Common myeloid progenitor, CD34-positive (primary cell): ENCODE measurements at regions not wholly inside any gene's neighbourhood (a gene's known extent, or its start where the extent isn't known, plus 50 kb on each side); places are given as distances from the start of the nearest gene placed in this dataset.
"Not testable (repeated sequence)": the region's sequence is repeated elsewhere in the genome, so short reads cannot be mapped to it uniquely, and the experiment has no call there.

Source experiments
- CTCF ChIA-PET: fragments of 350-600 bp; sonication (Branson Sonifier 250); formaldehyde crosslinking; loops from one replicate; lab custom pipeline; 2021; ENCODE audit warnings: antibody characterized with exemption; lab: Charles Lee
- POLR2A ChIA-PET: fragments of 350-600 bp; sonication (Branson Sonifier 250); formaldehyde crosslinking; loops from one replicate; lab custom pipeline; 2021; ENCODE audit warnings: antibody characterized with exemption; lab: Charles Lee
- DNase-seq, 3 donors: peaks; one replicate each; pipeline versions ENCODE4 v3.0.0 to v3.0.0-alpha.2; 2013
- H3K27ac ChIP-seq, 2 experiments: 1 replicate in 1 of 2; 2 replicates in 1 of 2; pipeline ENCODE4 v1.7.0; 2013; ENCODE audit warnings: inconsistent platforms in 2 of 2, low read length in 2 of 2, mild to moderate bottlenecking in 2 of 2, low read depth in 1 of 2, moderate library complexity in 1 of 2; ENCODE audit not compliant: severe bottlenecking in 2 of 2, insufficient read depth in 1 of 2, poor library complexity in 1 of 2
- H3K27me3 ChIP-seq, 5 experiments: replicated peaks in 2 of 5; 1 replicate in 3 of 5; 2 replicates in 2 of 5; pipeline versions ENCODE4 v1.6.1 to v1.7.0; 2013; ENCODE audit warnings: low read length in 4 of 5, mild to moderate bottlenecking in 2 of 5, moderate library complexity in 2 of 5, inconsistent platforms in 1 of 5; ENCODE audit not compliant: insufficient read depth in 5 of 5, control insufficient read depth in 4 of 5
- H3K36me3 ChIP-seq, 4 experiments: 1 replicate in 2 of 4; 2 replicates in 2 of 4; pipeline versions ENCODE4 v1.6.1 to v1.7.0; 2013; ENCODE audit warnings: low read length in 3 of 4, control low read depth in 1 of 4, mild to moderate bottlenecking in 1 of 4; ENCODE audit not compliant: control insufficient read depth in 4 of 4, insufficient read depth in 4 of 4
- H3K4me1 ChIP-seq, 4 experiments: 1 replicate in 3 of 4; 2 replicates in 1 of 4; pipeline versions ENCODE4 v1.6.1 to v1.7.1; 2013; ENCODE audit warnings: low read length in 3 of 4, mild to moderate bottlenecking in 3 of 4, control low read depth in 1 of 4, inconsistent platforms in 1 of 4, moderate library complexity in 1 of 4; ENCODE audit not compliant: control insufficient read depth in 4 of 4, insufficient read depth in 4 of 4; ENCODE audit errors: control extremely low read depth in 1 of 4
- H3K4me3 ChIP-seq, 7 experiments: 1 replicate in 4 of 7; 2 replicates in 3 of 7; pipeline versions ENCODE4 v1.5.1 to v1.7.0; 2013; ENCODE audit warnings: mild to moderate bottlenecking in 7 of 7, low read length in 6 of 7, moderate library complexity in 6 of 7, inconsistent platforms in 2 of 7, low read depth in 2 of 7, control low read depth in 1 of 7; ENCODE audit not compliant: insufficient read depth in 4 of 7, control insufficient read depth in 1 of 7; ENCODE audit errors: extremely low read depth in 1 of 7
- H3K9me3 ChIP-seq, 5 experiments: 1 replicate in 4 of 5; 2 replicates in 1 of 5; pipeline versions ENCODE4 v1.6.1 to v1.7.1; 2013; ENCODE audit warnings: low read length in 4 of 5, mild to moderate bottlenecking in 2 of 5, inconsistent platforms in 1 of 5, low read depth in 1 of 5, moderate library complexity in 1 of 5; ENCODE audit not compliant: control insufficient read depth in 4 of 5, insufficient read depth in 2 of 5; ENCODE audit errors: control extremely low read depth in 1 of 5
- WGBS: methylation state at CpG from one replicate; pipeline ENCODE4 v1.1.5; 2013; ENCODE audit not compliant: insufficient coverage; 5-methylcytosine and 5-hydroxymethylcytosine counted together

DNA sequence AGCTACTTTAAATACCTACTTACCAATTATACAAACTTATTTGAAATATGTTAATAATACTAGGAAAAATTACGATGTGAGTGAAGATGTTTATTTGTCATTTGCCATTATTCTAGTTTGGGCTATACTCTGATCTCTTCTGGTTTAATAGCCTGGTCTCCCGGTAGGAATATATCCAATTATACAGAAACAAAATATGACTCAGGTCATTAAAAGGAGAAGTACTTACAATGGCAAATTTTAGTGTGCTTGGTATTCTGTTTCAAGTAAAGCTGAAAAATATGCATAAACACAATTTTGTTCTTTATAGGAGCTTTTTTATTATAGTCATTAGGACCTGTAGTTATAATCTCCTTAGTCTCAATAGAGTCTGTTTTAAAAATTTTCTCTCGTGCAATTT is 176.8 kb downstream of the SLCO4C1 start:
- CTCF ChIA-PET = no interaction called here
- H3K27me3 ChIP-seq = peaks cover 0 to 1% (median 0%) of the 10 kb centered on the region in 5 experiments
- H3K9me3 ChIP-seq = no peaks in the 10 kb centered on the region
- DNase-seq = no peak
- H3K27ac ChIP-seq = no peak overlapping the region
- no peak overlapping the region for H3K4me3 ChIP-seq
- no peaks in the 10 kb centered on the region for H3K4me1 ChIP-seq
- H3K36me3 ChIP-seq = no peaks in the 10 kb centered on the region
- POLR2A ChIA-PET = no interaction called here
- no CpG with 5 or more reads among the region's 3 CpGs for WGBS

DNA sequence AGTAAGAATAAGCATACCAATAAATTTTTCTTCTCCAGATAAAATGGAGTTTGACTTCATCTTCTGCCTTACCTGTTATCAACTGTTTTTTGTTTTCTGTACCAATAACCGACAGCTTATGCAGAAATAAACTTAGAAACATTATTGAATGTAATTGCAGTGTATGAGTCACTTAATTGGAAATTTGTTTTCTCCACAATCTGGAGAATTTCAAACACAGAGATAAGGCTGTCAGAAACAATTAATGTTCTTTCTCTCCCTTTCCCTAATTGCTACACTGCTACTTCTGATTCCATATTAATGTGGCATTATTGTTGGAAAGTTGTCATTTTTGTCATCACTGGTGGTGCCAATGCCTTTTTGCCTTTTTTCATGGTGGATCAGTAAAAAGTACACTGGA is 180.3 kb downstream of the SLCO4C1 start:
- Histone ChIP-seq H3K4me3 (no peak overlapping the region), H3K4me1 (no peaks in the 10 kb centered on the region), H3K9me3 (no peaks in the 10 kb centered on the region), H3K27me3 (peaks cover 0 to 1% (median 0%) of the 10 kb centered on the region in 5 experiments), H3K27ac (no peak overlapping the region), H3K36me3 (no peaks in the 10 kb centered on the region)
- CTCF ChIA-PET = no interaction called here
- no CpG with 5 or more reads among the region's 1 CpG for WGBS
- POLR2A ChIA-PET = no interaction called here
- DNase-seq = no peak

DNA sequence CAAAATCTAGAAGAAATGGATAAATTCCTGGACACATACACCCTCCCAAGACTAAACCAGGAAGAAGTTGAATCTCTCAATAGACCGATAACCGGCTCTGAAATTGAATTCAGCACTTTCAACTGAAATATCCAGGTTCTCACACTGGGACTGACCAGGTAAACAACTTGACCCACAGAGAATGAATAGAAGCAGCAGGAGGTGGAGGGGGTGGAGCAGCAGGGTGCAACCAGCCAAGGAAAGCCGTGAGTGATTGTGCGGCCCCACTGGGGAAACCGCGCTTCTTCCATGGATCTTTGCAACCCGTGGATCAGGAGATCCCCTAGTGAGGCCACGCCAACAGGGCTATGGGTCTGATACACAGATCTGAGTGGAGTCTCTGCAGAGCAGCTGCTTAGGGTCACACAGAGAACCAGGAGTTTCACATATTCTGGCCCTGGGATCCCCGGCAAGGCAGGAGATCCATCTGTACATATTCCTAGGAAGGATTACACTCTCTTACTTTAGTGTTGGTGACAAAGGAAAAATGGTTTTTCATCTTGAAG is 181.5 kb downstream of the SLCO4C1 start:
- WGBS = 72% methylated on average over 7 of the region's 9 CpGs
- no peaks in the 10 kb centered on the region for H3K4me1 ChIP-seq
- CTCF ChIA-PET = no interaction called here
- POLR2A ChIA-PET = no interaction called here
- DNase-seq = no peak
- peaks cover 0 to 1% (median 0%) of the 10 kb centered on the region in 5 experiments for H3K27me3 ChIP-seq
- H3K9me3 ChIP-seq = no peaks in the 10 kb centered on the region
- H3K4me3 ChIP-seq = no peak overlapping the region
- no peaks in the 10 kb centered on the region for H3K36me3 ChIP-seq
- H3K27ac ChIP-seq = no peak overlapping the region

DNA sequence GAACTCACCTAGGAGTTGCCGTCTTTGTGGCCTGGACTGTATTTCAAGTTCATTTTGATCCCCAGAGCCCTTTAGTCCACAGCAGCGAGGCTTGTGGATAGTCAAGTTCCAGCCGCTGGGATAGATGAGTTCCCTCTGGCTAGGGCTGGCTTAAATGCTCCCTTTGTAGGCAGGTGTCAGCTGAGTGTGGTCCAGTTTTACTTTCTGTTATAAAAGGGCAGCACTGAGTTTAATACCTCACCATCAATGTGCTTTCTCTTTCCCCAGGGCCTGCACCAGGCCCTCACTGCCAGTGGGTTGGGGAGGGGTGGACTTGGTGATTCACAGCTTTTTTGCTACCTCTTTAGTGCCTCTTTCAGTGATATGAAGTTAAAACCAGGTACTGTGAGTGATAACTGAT is 188.2 kb downstream of the SLCO4C1 start:
- Histone ChIP-seq H3K4me1 (no peaks in the 10 kb centered on the region), H3K4me3 (no peak overlapping the region), H3K27me3 (no peaks in the 10 kb centered on the region), H3K9me3 (no peaks in the 10 kb centered on the region), H3K27ac (no peak overlapping the region), H3K36me3 (no peaks in the 10 kb centered on the region)
- CTCF ChIA-PET = no interaction called here
- POLR2A ChIA-PET = no interaction called here
- WGBS = 96% methylated on average over 3 of the region's 3 CpGs
- no peak for DNase-seq

DNA sequence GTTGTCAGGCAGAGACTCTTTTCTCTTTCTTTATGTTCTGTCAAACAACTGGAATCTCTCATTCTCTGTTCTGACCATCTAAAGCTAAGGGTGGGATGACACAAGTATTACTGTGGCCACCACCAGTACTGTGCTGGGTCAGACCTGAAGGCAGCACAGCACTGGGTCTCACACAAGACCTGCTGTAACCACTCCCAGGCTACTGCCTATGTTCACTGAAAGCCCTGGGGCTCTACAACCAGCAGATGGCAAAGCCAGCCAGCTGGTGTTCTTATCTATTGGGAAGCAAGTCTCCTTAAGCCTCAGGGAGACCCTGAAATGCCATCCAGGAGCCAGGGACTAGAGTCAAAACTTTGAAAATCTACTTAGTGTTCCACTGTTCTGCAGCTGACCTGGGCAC is 189.5 kb downstream of the SLCO4C1 start:
- POLR2A ChIA-PET = no interaction called here
- Histone ChIP-seq H3K4me1 (no peaks in the 10 kb centered on the region), H3K27me3 (no peaks in the 10 kb centered on the region)

DNA sequence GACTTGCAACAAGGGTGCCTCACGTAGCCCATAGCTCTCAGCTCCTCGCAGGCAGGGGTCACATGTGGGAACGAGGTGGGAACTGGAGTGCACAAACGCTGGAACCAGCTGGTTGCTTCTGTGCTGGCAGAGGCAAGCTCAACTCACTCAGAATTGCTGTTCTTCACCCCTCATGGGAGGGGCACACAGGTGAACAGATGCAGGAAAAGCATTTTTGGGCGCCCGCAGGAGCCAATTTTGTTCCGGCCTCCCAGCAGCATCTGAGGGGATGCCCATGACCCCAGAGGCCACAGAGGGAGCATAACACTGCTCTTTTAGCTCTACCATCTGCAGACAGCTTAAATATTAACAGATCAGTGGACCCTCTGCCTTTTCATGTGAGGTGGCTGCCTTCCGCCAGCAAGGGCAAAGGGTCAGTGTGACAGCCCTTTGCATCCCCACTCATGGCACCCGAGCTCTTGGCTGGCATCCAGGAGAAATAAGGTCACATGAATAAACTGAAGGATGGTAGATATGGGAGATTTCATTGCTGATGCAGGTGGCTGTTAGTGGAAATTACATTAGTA is 196.2 kb downstream of the SLCO4C1 start:
- Histone ChIP-seq H3K27me3 (no peaks in the 10 kb centered on the region), H3K4me1 (no peaks in the 10 kb centered on the region), H3K4me3 (no peak overlapping the region), H3K36me3 (no peaks in the 10 kb centered on the region), H3K9me3 (peaks cover 0 to 3% (median 1%) of the 10 kb centered on the region in 5 experiments), H3K27ac (no peak overlapping the region)
- CTCF ChIA-PET = no interaction called here
- DNase-seq = no peak
- POLR2A ChIA-PET = no interaction called here
- WGBS = 97% methylated on average over 7 of the region's 9 CpGs

More for the DNA sequence above, 189.5 kb downstream of the SLCO4C1 start:
- no peaks in the 10 kb centered on the region for H3K36me3 ChIP-seq
- CTCF ChIA-PET = no interaction called here
- H3K27ac ChIP-seq = no peak overlapping the region
- H3K9me3 ChIP-seq = no peaks in the 10 kb centered on the region
- H3K4me3 ChIP-seq = no peak overlapping the region
- DNase-seq = no peak

DNA sequence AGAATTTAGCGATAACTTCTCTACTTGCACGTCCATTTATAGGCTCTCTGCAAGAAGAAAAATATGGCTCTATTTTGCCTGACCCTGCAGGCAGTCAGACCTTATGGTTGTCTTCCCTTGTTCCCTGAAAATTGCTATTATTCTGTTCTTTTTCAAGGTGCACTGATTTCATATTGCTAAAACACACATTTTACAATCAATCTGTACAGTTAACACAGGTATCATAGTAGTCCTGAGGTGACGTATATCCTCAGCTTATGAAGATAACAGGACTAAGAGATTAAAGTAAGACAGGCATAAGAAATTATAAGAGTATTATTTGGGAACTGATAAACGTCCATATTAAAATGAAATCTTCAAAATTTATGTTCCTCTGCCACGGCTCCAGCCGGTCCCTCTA is 197.0 kb downstream of the SLCO4C1 start:
- H3K36me3 ChIP-seq, H3K27me3 ChIP-seq, POLR2A ChIA-PET, CTCF ChIA-PET, H3K4me3 ChIP-seq, H3K27ac ChIP-seq, DNase-seq, H3K4me1 ChIP-seq, H3K9me3 ChIP-seq: not testable (repeated sequence)
- 64% methylated on average over 2 of the region's 6 CpGs for WGBS
